ENCODE measurements at regions not wholly inside any gene's neighbourhood (a gene's known extent, or its start where the extent isn't known, plus 50 kb on each side); places are given as distances from the start of the nearest gene placed in this dataset.
"Not testable (repeated sequence)": the region's sequence is repeated elsewhere in the genome, so short reads cannot be mapped to it uniquely, and the experiment has no call there.

DNA sequence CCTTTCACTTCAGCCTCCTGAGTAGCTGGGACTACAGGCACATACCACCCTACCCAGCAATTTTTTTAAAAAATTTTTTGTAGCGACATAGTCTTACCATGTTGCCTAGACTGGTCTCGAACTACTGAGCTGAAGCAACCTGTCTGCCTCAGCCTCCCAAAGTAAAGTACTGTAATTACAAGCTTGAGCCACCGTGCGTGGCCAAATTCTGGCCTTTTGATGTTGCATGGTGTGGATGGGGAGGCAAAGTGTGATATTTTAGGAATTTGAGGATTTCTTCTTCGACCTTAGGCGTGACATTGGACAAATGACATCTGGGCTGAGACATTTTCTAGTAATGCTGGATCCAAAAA is 81.8 kb downstream of the SYT15B start:
- H3K4me1 ChIP-seq (ENCODE audit: insufficient read depth, low read length); H3K4me3 Mint-ChIP-seq; H3K27ac Mint-ChIP-seq; H3K4me3 ChIP-seq (ENCODE audit: low read length); H3K4me1 Mint-ChIP-seq; H3K27me3 ChIP-seq (ENCODE audit: insufficient read depth, low read length, poor library complexity, severe bottlenecking); H3K36me3 Mint-ChIP-seq; H3K27me3 Mint-ChIP-seq; H3K36me3 ChIP-seq (ENCODE audit: insufficient read depth, low read length); H3K27ac ChIP-seq (ENCODE audit: low read depth, low read length); CTCF ChIA-PET; DNase-seq; H3K9me3 Mint-ChIP-seq; H3K9me3 ChIP-seq (ENCODE audit: low read length); POLR2A ChIA-PET: not testable (repeated sequence)

DNA sequence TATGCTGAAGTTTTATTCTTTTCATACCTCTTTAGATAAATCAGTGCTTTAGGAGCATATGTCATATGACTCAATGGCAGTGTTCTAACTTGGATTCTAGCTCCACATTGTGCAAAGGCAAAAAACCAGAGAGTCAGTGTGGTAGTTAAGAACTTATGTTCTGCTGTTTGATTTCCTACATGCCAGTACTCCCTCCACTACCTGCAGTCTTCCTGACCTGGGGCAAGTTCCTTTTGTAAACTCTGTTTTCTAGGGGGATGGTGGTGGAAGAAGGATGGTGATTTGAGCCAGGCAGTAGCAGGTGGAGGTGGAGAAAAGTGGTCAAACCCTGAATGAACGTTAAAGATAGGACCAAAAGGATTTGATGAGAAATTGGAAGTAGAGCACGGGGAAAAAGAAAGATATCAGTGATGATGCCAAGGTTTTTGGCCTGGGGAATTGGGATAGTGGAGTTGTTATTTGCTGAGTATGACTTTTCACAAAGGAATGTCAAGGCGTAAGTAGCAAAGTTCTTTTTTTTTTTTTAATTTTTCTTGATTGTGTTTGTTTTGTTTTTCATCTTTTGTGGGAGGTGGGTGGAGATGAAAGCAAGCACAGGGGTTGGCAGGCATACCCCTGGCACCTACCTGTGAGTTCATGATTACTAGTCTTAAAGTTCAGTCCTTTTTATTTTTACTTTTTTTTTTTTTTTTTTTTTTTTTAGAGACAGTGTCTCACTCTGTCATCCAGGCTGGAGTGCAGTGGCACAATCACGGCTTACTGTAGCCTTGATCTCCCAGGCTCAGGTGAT is 82.3 kb downstream of the SYT15B start:
- H3K9me3 Mint-ChIP-seq; H3K4me3 Mint-ChIP-seq; H3K27me3 Mint-ChIP-seq; H3K27ac Mint-ChIP-seq; H3K4me1 ChIP-seq (ENCODE audit: insufficient read depth, low read length); POLR2A ChIA-PET; H3K4me1 Mint-ChIP-seq; DNase-seq; H3K9me3 ChIP-seq (ENCODE audit: low read length); H3K27me3 ChIP-seq (ENCODE audit: insufficient read depth, low read length, poor library complexity, severe bottlenecking); H3K36me3 Mint-ChIP-seq; CTCF ChIA-PET; H3K27ac ChIP-seq (ENCODE audit: low read depth, low read length); H3K36me3 ChIP-seq (ENCODE audit: insufficient read depth, low read length); H3K4me3 ChIP-seq (ENCODE audit: low read length): not testable (repeated sequence)

DNA sequence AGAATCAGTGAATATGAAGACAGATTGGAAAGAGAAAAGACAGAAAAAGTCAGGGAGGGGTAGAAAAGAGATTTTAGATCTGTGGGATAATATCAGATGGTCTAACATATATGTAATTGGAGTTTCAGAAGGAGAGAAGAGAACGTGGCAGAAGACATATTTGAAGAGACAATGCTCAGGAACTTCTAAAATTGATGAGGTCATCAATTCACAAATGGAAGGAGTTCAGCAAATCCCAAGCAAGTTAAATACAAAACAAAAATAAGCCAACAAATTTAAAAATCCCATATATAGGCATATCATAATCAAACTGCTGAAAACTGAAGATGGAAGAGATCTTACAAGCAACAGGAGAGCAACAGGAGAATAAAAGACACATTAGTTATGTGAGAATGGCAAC is 87.3 kb downstream of the SYT15B start:
- H3K27ac Mint-ChIP-seq; H3K27ac ChIP-seq (ENCODE audit: low read depth, low read length); H3K9me3 ChIP-seq (ENCODE audit: low read length); H3K27me3 ChIP-seq (ENCODE audit: insufficient read depth, low read length, poor library complexity, severe bottlenecking); H3K4me3 Mint-ChIP-seq; H3K36me3 Mint-ChIP-seq; DNase-seq; H3K36me3 ChIP-seq (ENCODE audit: insufficient read depth, low read length); CTCF ChIA-PET; POLR2A ChIA-PET; H3K4me1 ChIP-seq (ENCODE audit: insufficient read depth, low read length); H3K4me3 ChIP-seq (ENCODE audit: low read length); H3K4me1 Mint-ChIP-seq: not testable (repeated sequence)
- Mint-ChIP-seq H3K9me3 (peaks cover 2 to 11% (median 6%) of the 10 kb centered on the region in 5 donors), H3K27me3 (peaks cover 3 to 14% of the 10 kb centered on the region in 2 donors)

DNA sequence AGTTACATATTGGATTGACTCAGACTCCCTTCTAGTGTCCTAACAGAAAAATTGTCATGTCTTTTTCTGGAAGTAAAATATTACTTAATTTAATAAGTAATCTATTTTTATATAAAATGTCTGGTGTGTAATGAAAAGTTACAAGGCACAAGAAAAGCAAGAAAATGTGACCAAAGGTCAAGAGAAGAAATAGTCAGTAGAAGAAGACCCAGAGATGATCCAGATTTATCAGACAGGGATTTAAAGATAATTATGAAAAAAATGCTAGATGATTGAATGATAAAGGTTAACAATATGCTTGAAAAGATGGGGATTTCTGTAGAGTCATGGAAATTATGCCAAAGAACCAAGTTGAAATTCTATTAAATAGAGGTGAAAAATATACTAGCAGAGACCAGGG is 87.8 kb downstream of the SYT15B start:
- POLR2A ChIA-PET; H3K27ac Mint-ChIP-seq; H3K36me3 ChIP-seq (ENCODE audit: insufficient read depth, low read length); H3K4me3 ChIP-seq (ENCODE audit: low read length); H3K4me1 Mint-ChIP-seq; DNase-seq; H3K27me3 ChIP-seq (ENCODE audit: insufficient read depth, low read length, poor library complexity, severe bottlenecking); H3K4me1 ChIP-seq (ENCODE audit: insufficient read depth, low read length); CTCF ChIA-PET; H3K4me3 Mint-ChIP-seq; H3K27ac ChIP-seq (ENCODE audit: low read depth, low read length); H3K9me3 ChIP-seq (ENCODE audit: low read length); H3K36me3 Mint-ChIP-seq: not testable (repeated sequence)
- Mint-ChIP-seq H3K27me3 (peaks cover 3 to 14% of the 10 kb centered on the region in 2 donors), H3K9me3 (peaks cover 2 to 11% (median 6%) of the 10 kb centered on the region in 5 donors)

DNA sequence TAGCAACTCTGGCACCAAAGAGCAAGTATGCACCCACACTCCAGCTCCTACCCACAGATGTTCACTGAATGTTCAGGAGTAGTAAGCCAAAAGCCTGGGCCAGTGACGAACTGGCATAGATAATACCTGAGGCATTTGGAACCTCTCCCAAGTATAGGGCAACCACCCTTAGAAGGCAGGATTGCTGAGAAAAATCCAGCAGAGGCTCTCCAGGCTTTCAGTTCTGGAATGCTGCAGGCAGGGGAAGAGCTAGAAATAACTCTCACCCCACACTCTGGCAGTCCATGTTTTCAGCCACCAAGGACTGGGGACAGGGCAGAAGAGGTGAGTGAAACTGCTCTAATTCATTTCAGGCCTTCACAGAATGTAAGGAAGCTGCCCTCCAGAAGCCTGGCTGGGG is 90.3 kb downstream of the SYT15B start:
- H3K9me3 ChIP-seq (ENCODE audit: low read length); H3K36me3 Mint-ChIP-seq; H3K4me3 ChIP-seq (ENCODE audit: low read length); H3K36me3 ChIP-seq (ENCODE audit: insufficient read depth, low read length); H3K4me1 ChIP-seq (ENCODE audit: insufficient read depth, low read length); CTCF ChIA-PET; POLR2A ChIA-PET; H3K27ac Mint-ChIP-seq; H3K27me3 ChIP-seq (ENCODE audit: insufficient read depth, low read length, poor library complexity, severe bottlenecking); H3K27ac ChIP-seq (ENCODE audit: low read depth, low read length); H3K4me3 Mint-ChIP-seq; DNase-seq; H3K4me1 Mint-ChIP-seq: not testable (repeated sequence)
- peaks cover 5 to 23% of the 10 kb centered on the region in 2 donors for H3K27me3 Mint-ChIP-seq
- peaks cover 2 to 11% (median 6%) of the 10 kb centered on the region in 5 donors for H3K9me3 Mint-ChIP-seq

DNA sequence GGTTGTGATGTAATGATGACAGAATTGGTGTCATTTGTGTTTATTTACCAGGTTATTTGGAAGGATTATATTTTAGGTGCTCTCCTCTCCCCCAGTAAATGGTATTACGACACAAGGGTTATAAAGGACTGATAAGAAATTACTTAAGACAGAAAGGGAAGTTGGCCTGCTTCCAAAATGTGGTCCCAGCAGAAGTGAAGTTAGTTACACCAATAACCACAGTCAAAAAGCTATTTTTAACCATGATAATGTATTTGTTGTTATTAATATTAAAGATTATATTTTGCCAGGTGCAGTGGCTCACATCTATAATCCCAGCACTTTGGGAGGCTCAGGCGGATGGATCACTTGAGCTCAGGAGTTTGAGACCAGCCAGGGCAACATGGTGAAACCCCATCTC is 92.5 kb downstream of the SYT15B start:
- CTCF ChIA-PET, H3K27ac Mint-ChIP-seq: not testable (repeated sequence)
- peaks cover 5 to 22% of the 10 kb centered on the region in 2 donors for H3K27me3 Mint-ChIP-seq

DNA sequence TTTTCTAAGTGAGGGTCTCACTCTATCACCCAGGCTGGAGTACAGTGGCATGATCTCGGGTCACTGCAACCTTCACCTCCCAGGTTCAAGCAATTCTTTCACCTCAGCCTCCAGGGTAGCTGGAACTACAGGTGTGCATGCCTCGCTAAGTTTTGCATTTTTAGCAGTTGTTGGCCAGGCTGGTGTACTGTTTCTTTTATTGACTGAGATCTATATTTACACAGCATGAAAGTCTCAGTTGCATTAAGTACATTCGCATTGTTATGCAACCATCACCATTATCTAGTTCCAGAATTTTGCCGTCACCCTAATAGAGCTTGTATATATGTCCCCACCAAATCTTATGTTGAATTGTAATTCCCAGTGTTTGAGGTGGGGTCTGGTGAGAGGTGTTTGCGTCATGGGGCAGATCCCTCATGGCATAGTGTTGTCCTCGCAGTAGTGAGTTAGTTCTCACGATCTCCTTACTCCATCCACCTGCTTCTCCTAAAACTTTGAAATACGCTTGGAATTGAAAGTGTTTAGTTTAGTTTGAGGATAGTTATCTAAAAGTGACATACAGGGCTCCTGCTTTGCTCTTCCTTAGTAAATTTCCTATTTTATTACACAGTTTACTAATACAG is 101.3 kb downstream of the SYT15B start:
- H3K9me3 Mint-ChIP-seq; H3K36me3 ChIP-seq (ENCODE audit: insufficient read depth, low read length); H3K4me1 ChIP-seq (ENCODE audit: insufficient read depth, low read length); H3K4me3 ChIP-seq (ENCODE audit: low read length); H3K27me3 Mint-ChIP-seq; H3K4me3 Mint-ChIP-seq; CTCF ChIA-PET; H3K4me1 Mint-ChIP-seq; H3K27me3 ChIP-seq (ENCODE audit: insufficient read depth, low read length, poor library complexity, severe bottlenecking); H3K27ac ChIP-seq (ENCODE audit: low read depth, low read length); DNase-seq; POLR2A ChIA-PET; H3K9me3 ChIP-seq (ENCODE audit: low read length); H3K36me3 Mint-ChIP-seq; H3K27ac Mint-ChIP-seq: not testable (repeated sequence)

More for the DNA sequence above, 92.5 kb downstream of the SYT15B start:
- H3K9me3 ChIP-seq (ENCODE audit: low read length); H3K36me3 ChIP-seq (ENCODE audit: insufficient read depth, low read length); POLR2A ChIA-PET; H3K27ac ChIP-seq (ENCODE audit: low read depth, low read length); H3K9me3 Mint-ChIP-seq; H3K4me1 Mint-ChIP-seq; H3K4me3 ChIP-seq (ENCODE audit: low read length); H3K36me3 Mint-ChIP-seq; H3K27me3 ChIP-seq (ENCODE audit: insufficient read depth, low read length, poor library complexity, severe bottlenecking); DNase-seq; H3K4me1 ChIP-seq (ENCODE audit: insufficient read depth, low read length); H3K4me3 Mint-ChIP-seq: not testable (repeated sequence)

DNA sequence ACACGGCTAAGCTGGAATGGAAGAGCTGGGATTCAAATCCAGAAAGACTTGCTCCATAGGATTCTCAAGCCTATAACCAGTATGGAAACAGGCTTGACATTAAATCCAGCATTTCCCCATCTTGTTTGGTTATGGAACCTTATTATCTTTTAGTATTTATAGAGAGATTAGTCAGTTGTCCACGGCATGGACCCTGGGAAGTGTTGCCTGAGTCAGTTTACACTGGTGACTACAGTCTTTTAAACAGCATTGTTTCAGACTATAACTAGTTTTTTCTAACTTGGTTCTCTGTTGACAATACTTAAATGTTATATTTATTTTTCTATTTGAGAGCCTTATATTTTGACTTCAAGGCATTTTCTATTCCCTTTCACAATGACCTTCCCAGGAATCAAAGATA is 106.7 kb downstream of the SYT15B start:
- H3K4me1 ChIP-seq (ENCODE audit: insufficient read depth, low read length); DNase-seq; H3K4me3 Mint-ChIP-seq; CTCF ChIA-PET; H3K36me3 ChIP-seq (ENCODE audit: insufficient read depth, low read length); H3K36me3 Mint-ChIP-seq; H3K27ac Mint-ChIP-seq; H3K4me1 Mint-ChIP-seq; H3K9me3 Mint-ChIP-seq; POLR2A ChIA-PET; H3K27me3 ChIP-seq (ENCODE audit: insufficient read depth, low read length, poor library complexity, severe bottlenecking); H3K9me3 ChIP-seq (ENCODE audit: low read length); H3K27ac ChIP-seq (ENCODE audit: low read depth, low read length); H3K4me3 ChIP-seq (ENCODE audit: low read length): not testable (repeated sequence)
- H3K27me3 Mint-ChIP-seq, result peaks cover 0 to 10% of the 10 kb centered on the region in 2 donors

DNA sequence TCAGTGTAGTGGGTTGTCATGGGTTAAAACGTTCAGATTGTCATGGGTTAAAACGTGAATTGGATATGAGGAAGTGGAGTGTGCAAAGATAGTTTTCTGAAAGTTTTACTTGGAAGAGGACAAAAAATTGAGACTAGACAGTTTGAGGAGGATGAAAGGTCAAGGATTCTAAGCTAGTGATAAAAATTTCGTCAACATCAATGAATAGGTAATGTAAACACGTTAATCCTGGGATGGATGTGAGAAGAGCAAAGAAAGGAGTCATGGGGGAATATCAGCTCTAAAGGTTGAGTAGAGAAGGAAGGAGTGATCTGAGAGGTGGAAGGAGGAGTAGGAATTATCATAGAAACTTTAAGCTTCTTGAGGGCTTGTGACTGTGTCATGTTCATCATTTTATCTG is 109.2 kb downstream of the SYT15B start:
- H3K36me3 Mint-ChIP-seq; POLR2A ChIA-PET; H3K4me3 Mint-ChIP-seq; H3K27me3 ChIP-seq (ENCODE audit: insufficient read depth, low read length, poor library complexity, severe bottlenecking); DNase-seq; CTCF ChIA-PET; H3K9me3 ChIP-seq (ENCODE audit: low read length); H3K27ac ChIP-seq (ENCODE audit: low read depth, low read length); H3K36me3 ChIP-seq (ENCODE audit: insufficient read depth, low read length); H3K27ac Mint-ChIP-seq; H3K4me1 ChIP-seq (ENCODE audit: insufficient read depth, low read length); H3K9me3 Mint-ChIP-seq; H3K4me1 Mint-ChIP-seq; H3K4me3 ChIP-seq (ENCODE audit: low read length): not testable (repeated sequence)
- H3K27me3 Mint-ChIP-seq, result peaks cover 0 to 10% of the 10 kb centered on the region in 2 donors

Measured in CD8-positive, alpha-beta memory T cell (primary cell).